SH-SY5Y (cell line): ENCODE measurements at regions not wholly inside any gene's neighbourhood (a gene's known extent, or its start where the extent isn't known, plus 50 kb on each side); places are given as distances from the start of the nearest gene placed in this dataset.

Source experiments
- GATA2 ChIP-seq: IDR thresholded peaks from 2 replicates; pipeline ENCODE4 v1.6.1; 2011; ENCODE audit warnings: mild to moderate bottlenecking, low read depth, low read length
- GATA3 ChIP-seq: IDR thresholded peaks from 2 replicates; pipeline ENCODE4 v1.6.1; 2011; ENCODE audit warnings: low read depth, mild to moderate bottlenecking, low read length, moderate library complexity

- no peak for TF ChIP-seq GATA2
- TF ChIP-seq GATA3: no peak
These were observed 434.7 kb upstream of the PDZRN3 start for GRCh38 chr3:74059301-74059922.
